ENCODE measurements at regions not wholly inside any gene's neighbourhood (a gene's known extent, or its start where the extent isn't known, plus 50 kb on each side); places are given as distances from the start of the nearest gene placed in this dataset.

GRCh38 chr20:43293068-43293786 lies 103.5 kb upstream of the PTPRT start:
- no peak overlapping the region for H3K4me3 ChIP-seq (ENCODE audit: low read depth, low read length)
- in situ Hi-C loops (cut with HindIII; ENCODE audit: low sequenced_read_pairs) = no loop called here
- no peak for DNase-seq (ENCODE audit: low read depth)
- TF ChIP-seq CTCF (IDR thresholded peaks at IDR 0.05; ENCODE audit: low read depth, low read length, missing control alignments) = no peak

- DNase-seq (ENCODE audit: low read depth) = no peak
- in situ Hi-C loops (cut with HindIII; ENCODE audit: low sequenced_read_pairs) = no loop called here
- TF ChIP-seq CTCF (IDR thresholded peaks at IDR 0.05; ENCODE audit: low read depth, low read length, missing control alignments) = no peak
- H3K4me3 ChIP-seq (ENCODE audit: low read depth, low read length) = no peak overlapping the region
Measured at GRCh38 chr20:43292222-43292621, 102.5 kb upstream of the PTPRT start.

GRCh38 chr20:43287637-43288036 lies 97.9 kb upstream of the PTPRT start:
- no peak for TF ChIP-seq CTCF (IDR thresholded peaks at IDR 0.05; ENCODE audit: low read depth, low read length, missing control alignments)
- in situ Hi-C loops (cut with HindIII; ENCODE audit: low sequenced_read_pairs) = no loop called here
- H3K4me3 ChIP-seq (ENCODE audit: low read depth, low read length) = no peak overlapping the region
- DNase-seq (ENCODE audit: low read depth) = no peak

- DNase-seq (ENCODE audit: low read depth) = no peak
- H3K4me3 ChIP-seq (ENCODE audit: low read depth, low read length) = no peak overlapping the region
- in situ Hi-C loops (cut with HindIII; ENCODE audit: low sequenced_read_pairs) = no loop called here
- no peak for TF ChIP-seq CTCF (IDR thresholded peaks at IDR 0.05; ENCODE audit: low read depth, low read length, missing control alignments)
Measured at GRCh38 chr20:43285170-43285569, 95.5 kb upstream of the PTPRT start.

- DNase-seq (ENCODE audit: low read depth) = no peak
- in situ Hi-C loops (cut with HindIII; ENCODE audit: low sequenced_read_pairs) = no loop called here
- TF ChIP-seq CTCF (IDR thresholded peaks at IDR 0.05; ENCODE audit: low read depth, low read length, missing control alignments) = no peak
- H3K4me3 ChIP-seq (ENCODE audit: low read depth, low read length) = no peak overlapping the region
Measured at GRCh38 chr20:43284486-43284885, 94.8 kb upstream of the PTPRT start.

- H3K4me3 ChIP-seq (ENCODE audit: low read depth, low read length) = no peak overlapping the region
- DNase-seq (ENCODE audit: low read depth) = no peak
- no peak for TF ChIP-seq CTCF (IDR thresholded peaks at IDR 0.05; ENCODE audit: low read depth, low read length, missing control alignments)
- in situ Hi-C loops (cut with HindIII; ENCODE audit: low sequenced_read_pairs) = no loop called here
Measured at GRCh38 chr20:43283126-43283525, 93.4 kb upstream of the PTPRT start.

Measured in astrocyte of the cerebellum (primary cell).